ENCODE measurements at regions not wholly inside any gene's neighbourhood (a gene's known extent, or its start where the extent isn't known, plus 50 kb on each side); places are given as distances from the start of the nearest gene placed in this dataset.

DNA sequence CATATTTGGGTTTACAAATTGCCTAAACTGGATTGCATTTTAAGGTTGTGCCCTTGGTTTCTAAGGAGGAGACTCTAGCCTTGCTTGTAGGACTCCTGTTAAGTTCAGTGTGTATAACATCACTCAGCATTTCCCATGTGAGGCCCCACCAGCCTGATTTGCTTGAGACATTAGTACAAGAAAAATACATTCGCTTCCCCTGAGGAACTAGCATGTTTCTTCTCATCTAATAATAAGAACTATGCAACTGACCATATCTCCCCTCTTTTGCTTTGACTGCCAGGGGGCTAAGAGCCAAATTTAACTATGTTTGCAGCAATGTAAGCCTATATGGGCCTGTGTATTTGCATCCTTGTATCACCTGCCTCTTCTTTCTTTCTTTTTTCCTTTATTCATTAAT, 737.9 kb downstream of the INHBA start:
- TF ChIP-seq CTCF (IDR thresholded peaks at IDR 0.05; ENCODE audit: poor library complexity, severe bottlenecking): no peak
- no peaks in the 10 kb centered on the region for H3K27me3 ChIP-seq (ENCODE audit: insufficient read depth, poor library complexity, severe bottlenecking)
- DNase-seq (ENCODE audit: low spot score) (no peak), ATAC-seq (ENCODE audit: low read depth) (no peak)
- H3K9me3 ChIP-seq (ENCODE audit: severe bottlenecking): no peaks in the 10 kb centered on the region
- no peaks in the 10 kb centered on the region for H3K36me3 ChIP-seq (ENCODE audit: low read depth)
- no peak overlapping the region for H3K27ac ChIP-seq (ENCODE audit: poor library complexity, severe bottlenecking)
- H3K4me3 ChIP-seq (ENCODE audit: severe bottlenecking): no peak overlapping the region
- H3K4me1 ChIP-seq (ENCODE audit: insufficient read depth, poor library complexity, severe bottlenecking): no peaks in the 10 kb centered on the region

DNA sequence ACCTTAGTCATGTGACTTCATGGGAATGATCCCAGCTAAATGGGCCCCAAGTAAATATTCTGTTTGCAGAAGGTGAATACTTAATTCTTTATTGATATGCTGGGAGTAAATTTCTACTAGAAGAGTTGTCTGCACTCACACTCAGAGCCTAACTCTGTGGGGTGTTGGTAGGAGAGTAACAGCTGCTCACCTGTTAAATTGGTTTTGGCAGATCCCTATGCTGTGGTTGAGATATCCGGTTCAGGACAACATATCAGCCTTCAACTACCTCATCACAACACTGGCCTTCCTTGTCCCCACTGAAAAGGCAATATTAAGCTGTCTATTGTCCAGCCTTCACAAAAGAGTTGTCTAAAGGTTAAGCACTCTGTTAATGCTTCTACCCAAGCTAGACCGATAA, 738.3 kb downstream of the INHBA start:
- Histone ChIP-seq H3K36me3 (ENCODE audit: low read depth) (no peaks in the 10 kb centered on the region), H3K4me3 (ENCODE audit: severe bottlenecking) (no peak overlapping the region), H3K4me1 (ENCODE audit: insufficient read depth, poor library complexity, severe bottlenecking) (no peaks in the 10 kb centered on the region), H3K9me3 (ENCODE audit: severe bottlenecking) (no peaks in the 10 kb centered on the region), H3K27me3 (ENCODE audit: insufficient read depth, poor library complexity, severe bottlenecking) (no peaks in the 10 kb centered on the region), H3K27ac (ENCODE audit: poor library complexity, severe bottlenecking) (no peak overlapping the region)
- DNase-seq (ENCODE audit: low spot score) (no peak), ATAC-seq (ENCODE audit: low read depth) (no peak)
- no peak for TF ChIP-seq CTCF (IDR thresholded peaks at IDR 0.05; ENCODE audit: poor library complexity, severe bottlenecking)

DNA sequence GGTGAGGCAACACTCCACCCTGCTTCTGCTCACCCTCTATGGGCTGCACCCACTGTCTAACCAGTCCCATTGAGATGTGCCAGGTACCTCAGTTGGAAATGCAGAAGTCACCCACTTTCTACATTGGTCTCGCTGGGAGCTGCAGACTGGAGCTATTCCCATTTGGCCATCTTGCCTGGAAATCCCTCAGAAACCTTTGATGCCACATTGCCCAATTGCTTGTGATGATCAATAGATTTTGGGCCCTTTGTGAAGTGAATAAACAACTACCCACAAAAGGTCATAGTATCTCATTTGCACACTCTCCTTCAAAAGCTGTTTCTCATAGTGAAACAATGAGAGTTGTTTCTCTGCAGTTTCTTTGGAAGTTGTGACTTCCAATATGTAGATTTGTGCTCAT, 742.9 kb downstream of the INHBA start:
- no peaks in the 10 kb centered on the region for H3K27me3 ChIP-seq (ENCODE audit: insufficient read depth, poor library complexity, severe bottlenecking)
- no peak for ATAC-seq (ENCODE audit: low read depth)
- no peak overlapping the region for H3K4me3 ChIP-seq (ENCODE audit: severe bottlenecking)
- DNase-seq (ENCODE audit: low spot score): no peak
- no peaks in the 10 kb centered on the region for H3K36me3 ChIP-seq (ENCODE audit: low read depth)
- no peaks in the 10 kb centered on the region for H3K9me3 ChIP-seq (ENCODE audit: severe bottlenecking)
- no peak overlapping the region for H3K27ac ChIP-seq (ENCODE audit: poor library complexity, severe bottlenecking)
- TF ChIP-seq CTCF (IDR thresholded peaks at IDR 0.05; ENCODE audit: poor library complexity, severe bottlenecking): no peak
- no peaks in the 10 kb centered on the region for H3K4me1 ChIP-seq (ENCODE audit: insufficient read depth, poor library complexity, severe bottlenecking)

DNA sequence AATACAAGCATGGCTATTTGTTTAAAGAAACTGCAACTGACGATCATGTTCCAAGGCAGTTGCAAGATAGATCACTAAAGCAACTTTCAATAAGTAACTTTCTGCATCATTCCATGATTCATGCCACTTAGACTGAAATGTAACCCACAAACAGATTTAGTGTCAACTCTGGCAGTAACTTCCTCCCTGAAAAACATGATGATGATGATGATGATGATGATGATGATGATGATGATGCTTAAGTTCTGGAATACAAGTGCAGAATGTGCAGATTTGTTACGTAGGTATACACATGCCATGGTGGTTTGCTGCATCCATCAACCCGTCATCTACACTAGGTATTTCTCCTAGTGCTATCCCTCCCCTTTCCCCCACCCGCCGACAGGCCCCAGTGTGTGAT, 754.7 kb downstream of the INHBA start:
- no peak overlapping the region for H3K4me3 ChIP-seq (ENCODE audit: severe bottlenecking)
- no peaks in the 10 kb centered on the region for H3K27me3 ChIP-seq (ENCODE audit: insufficient read depth, poor library complexity, severe bottlenecking)
- peaks cover 7% of the 10 kb centered on the region for H3K9me3 ChIP-seq (ENCODE audit: severe bottlenecking)
- no peak for DNase-seq (ENCODE audit: low spot score)
- ATAC-seq (ENCODE audit: low read depth): no peak
- no peak overlapping the region for H3K27ac ChIP-seq (ENCODE audit: poor library complexity, severe bottlenecking)
- H3K4me1 ChIP-seq (ENCODE audit: insufficient read depth, poor library complexity, severe bottlenecking): no peaks in the 10 kb centered on the region
- no peaks in the 10 kb centered on the region for H3K36me3 ChIP-seq (ENCODE audit: low read depth)
- TF ChIP-seq CTCF (IDR thresholded peaks at IDR 0.05; ENCODE audit: poor library complexity, severe bottlenecking): no peak

- Histone ChIP-seq H3K4me3 (ENCODE audit: severe bottlenecking) (no peak overlapping the region), H3K36me3 (ENCODE audit: low read depth) (no peaks in the 10 kb centered on the region), H3K27ac (ENCODE audit: poor library complexity, severe bottlenecking) (no peak overlapping the region), H3K4me1 (ENCODE audit: insufficient read depth, poor library complexity, severe bottlenecking) (no peaks in the 10 kb centered on the region), H3K9me3 (ENCODE audit: severe bottlenecking) (peaks cover 7% of the 10 kb centered on the region), H3K27me3 (ENCODE audit: insufficient read depth, poor library complexity, severe bottlenecking) (no peaks in the 10 kb centered on the region)
- ATAC-seq (ENCODE audit: low read depth): no peak
- DNase-seq (ENCODE audit: low spot score): no peak
- no peak for TF ChIP-seq CTCF (IDR thresholded peaks at IDR 0.05; ENCODE audit: poor library complexity, severe bottlenecking)
Observed at GRCh38 chr7:40947566-40947965, 755.3 kb downstream of the INHBA start.
